GM23338 (cell line): ENCODE measurements at regions not wholly inside any gene's neighbourhood (a gene's known extent, or its start where the extent isn't known, plus 50 kb on each side); places are given as distances from the start of the nearest gene placed in this dataset.

Source experiments
- CREB1 ChIP-seq: fragments of 250-450 bp; sonication (Bioruptor Pico); IDR thresholded peaks from 2 replicates; pipeline ENCODE4 v1.5.0; 2020; ENCODE audit warnings: low read depth, mild to moderate bottlenecking, moderate library complexity
- EZH2phosphoT487 ChIP-seq: fragments of 200-600 bp; sonication (generic); IDR thresholded peaks from one replicate; pipeline ENCODE4 v1.8.1; 2018; ENCODE audit warnings: antibody characterized with exemption; ENCODE audit not compliant: unreplicated experiment
- TF ChIP-seq, protein P1 (sequence below): IDR thresholded peaks from one replicate; pipeline ENCODE4 v1.6.1; 2018; ENCODE audit warnings: antibody characterized with exemption; ENCODE audit not compliant: unreplicated experiment
- TF ChIP-seq, protein P2 (sequence below), 2 experiments: fragments of 200-600 bp in 1 of 2; sonication (generic) in 1 of 2; conservative IDR thresholded peaks; 2 replicates each; pipeline versions ENCODE4 v1.5.1 to v1.6.1; 2016 to 2017; ENCODE audit warnings: antibody characterized with exemption in 2 of 2, low read depth in 2 of 2, mild to moderate bottlenecking in 2 of 2, moderate library complexity in 1 of 2

DNA sequence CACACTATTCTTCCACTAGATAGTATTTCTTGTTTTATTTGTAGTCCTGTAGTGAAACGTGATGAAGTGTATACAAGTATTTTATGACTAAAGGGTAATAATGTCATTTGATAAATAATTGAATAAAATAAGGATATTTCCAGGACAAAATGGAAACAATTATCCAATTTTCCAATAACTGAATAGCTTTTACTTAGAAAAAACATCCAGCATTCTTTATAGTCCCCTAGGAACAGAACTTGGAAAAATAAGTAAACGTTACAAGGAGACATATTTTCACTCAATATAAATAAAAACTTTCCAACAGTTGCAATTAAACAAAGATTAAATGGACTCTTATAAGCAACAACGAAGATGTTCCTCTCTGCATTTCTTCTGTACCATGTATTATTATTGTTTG, 566.0 kb downstream of the TMA16 start:
- TF ChIP-seq, protein P1, sequence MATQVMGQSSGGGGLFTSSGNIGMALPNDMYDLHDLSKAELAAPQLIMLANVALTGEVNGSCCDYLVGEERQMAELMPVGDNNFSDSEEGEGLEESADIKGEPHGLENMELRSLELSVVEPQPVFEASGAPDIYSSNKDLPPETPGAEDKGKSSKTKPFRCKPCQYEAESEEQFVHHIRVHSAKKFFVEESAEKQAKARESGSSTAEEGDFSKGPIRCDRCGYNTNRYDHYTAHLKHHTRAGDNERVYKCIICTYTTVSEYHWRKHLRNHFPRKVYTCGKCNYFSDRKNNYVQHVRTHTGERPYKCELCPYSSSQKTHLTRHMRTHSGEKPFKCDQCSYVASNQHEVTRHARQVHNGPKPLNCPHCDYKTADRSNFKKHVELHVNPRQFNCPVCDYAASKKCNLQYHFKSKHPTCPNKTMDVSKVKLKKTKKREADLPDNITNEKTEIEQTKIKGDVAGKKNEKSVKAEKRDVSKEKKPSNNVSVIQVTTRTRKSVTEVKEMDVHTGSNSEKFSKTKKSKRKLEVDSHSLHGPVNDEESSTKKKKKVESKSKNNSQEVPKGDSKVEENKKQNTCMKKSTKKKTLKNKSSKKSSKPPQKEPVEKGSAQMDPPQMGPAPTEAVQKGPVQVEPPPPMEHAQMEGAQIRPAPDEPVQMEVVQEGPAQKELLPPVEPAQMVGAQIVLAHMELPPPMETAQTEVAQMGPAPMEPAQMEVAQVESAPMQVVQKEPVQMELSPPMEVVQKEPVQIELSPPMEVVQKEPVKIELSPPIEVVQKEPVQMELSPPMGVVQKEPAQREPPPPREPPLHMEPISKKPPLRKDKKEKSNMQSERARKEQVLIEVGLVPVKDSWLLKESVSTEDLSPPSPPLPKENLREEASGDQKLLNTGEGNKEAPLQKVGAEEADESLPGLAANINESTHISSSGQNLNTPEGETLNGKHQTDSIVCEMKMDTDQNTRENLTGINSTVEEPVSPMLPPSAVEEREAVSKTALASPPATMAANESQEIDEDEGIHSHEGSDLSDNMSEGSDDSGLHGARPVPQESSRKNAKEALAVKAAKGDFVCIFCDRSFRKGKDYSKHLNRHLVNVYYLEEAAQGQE = no peak
- TF ChIP-seq, protein P2, sequence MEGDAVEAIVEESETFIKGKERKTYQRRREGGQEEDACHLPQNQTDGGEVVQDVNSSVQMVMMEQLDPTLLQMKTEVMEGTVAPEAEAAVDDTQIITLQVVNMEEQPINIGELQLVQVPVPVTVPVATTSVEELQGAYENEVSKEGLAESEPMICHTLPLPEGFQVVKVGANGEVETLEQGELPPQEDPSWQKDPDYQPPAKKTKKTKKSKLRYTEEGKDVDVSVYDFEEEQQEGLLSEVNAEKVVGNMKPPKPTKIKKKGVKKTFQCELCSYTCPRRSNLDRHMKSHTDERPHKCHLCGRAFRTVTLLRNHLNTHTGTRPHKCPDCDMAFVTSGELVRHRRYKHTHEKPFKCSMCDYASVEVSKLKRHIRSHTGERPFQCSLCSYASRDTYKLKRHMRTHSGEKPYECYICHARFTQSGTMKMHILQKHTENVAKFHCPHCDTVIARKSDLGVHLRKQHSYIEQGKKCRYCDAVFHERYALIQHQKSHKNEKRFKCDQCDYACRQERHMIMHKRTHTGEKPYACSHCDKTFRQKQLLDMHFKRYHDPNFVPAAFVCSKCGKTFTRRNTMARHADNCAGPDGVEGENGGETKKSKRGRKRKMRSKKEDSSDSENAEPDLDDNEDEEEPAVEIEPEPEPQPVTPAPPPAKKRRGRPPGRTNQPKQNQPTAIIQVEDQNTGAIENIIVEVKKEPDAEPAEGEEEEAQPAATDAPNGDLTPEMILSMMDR (conservative IDR thresholded peaks at IDR 0.05; ENCODE audit: low read depth in 2 of 2) = no peak
- TF ChIP-seq EZH2phosphoT487 = no peak
- no peak for TF ChIP-seq CREB1 (CRISPR knock-in tag)
